ENCODE measurements at regions not wholly inside any gene's neighbourhood (a gene's known extent, or its start where the extent isn't known, plus 50 kb on each side); places are given as distances from the start of the nearest gene placed in this dataset.

DNA sequence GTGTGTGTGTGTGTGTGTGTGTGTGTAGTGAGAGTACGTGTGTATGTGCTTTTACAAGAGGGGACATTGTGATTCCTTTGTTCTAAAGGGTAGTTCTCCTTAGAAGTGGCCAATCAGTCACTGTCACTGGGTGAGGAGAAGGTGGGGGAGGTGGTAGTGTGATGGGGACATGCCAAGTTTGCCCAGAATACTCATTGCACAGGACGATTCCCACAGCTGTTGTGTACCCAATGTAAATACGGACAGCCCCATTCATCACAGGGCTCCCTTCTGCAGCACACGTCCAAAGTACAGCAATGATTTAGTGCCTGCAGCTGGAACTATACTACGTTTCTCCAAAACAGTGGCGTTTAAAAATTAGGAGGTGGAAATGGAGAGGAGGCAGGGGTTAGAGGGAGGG is 287.8 kb downstream of the TLR4 start:
- TF ChIP-seq, protein P1, sequence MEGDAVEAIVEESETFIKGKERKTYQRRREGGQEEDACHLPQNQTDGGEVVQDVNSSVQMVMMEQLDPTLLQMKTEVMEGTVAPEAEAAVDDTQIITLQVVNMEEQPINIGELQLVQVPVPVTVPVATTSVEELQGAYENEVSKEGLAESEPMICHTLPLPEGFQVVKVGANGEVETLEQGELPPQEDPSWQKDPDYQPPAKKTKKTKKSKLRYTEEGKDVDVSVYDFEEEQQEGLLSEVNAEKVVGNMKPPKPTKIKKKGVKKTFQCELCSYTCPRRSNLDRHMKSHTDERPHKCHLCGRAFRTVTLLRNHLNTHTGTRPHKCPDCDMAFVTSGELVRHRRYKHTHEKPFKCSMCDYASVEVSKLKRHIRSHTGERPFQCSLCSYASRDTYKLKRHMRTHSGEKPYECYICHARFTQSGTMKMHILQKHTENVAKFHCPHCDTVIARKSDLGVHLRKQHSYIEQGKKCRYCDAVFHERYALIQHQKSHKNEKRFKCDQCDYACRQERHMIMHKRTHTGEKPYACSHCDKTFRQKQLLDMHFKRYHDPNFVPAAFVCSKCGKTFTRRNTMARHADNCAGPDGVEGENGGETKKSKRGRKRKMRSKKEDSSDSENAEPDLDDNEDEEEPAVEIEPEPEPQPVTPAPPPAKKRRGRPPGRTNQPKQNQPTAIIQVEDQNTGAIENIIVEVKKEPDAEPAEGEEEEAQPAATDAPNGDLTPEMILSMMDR (IDR thresholded peaks at IDR 0.05; ENCODE audit: insufficient read depth, low read length), result no peak
- no peak for TF ChIP-seq POLR2AphosphoS5 (IDR thresholded peaks at IDR 0.05; ENCODE audit: low read depth)
- TF ChIP-seq, protein P2, sequence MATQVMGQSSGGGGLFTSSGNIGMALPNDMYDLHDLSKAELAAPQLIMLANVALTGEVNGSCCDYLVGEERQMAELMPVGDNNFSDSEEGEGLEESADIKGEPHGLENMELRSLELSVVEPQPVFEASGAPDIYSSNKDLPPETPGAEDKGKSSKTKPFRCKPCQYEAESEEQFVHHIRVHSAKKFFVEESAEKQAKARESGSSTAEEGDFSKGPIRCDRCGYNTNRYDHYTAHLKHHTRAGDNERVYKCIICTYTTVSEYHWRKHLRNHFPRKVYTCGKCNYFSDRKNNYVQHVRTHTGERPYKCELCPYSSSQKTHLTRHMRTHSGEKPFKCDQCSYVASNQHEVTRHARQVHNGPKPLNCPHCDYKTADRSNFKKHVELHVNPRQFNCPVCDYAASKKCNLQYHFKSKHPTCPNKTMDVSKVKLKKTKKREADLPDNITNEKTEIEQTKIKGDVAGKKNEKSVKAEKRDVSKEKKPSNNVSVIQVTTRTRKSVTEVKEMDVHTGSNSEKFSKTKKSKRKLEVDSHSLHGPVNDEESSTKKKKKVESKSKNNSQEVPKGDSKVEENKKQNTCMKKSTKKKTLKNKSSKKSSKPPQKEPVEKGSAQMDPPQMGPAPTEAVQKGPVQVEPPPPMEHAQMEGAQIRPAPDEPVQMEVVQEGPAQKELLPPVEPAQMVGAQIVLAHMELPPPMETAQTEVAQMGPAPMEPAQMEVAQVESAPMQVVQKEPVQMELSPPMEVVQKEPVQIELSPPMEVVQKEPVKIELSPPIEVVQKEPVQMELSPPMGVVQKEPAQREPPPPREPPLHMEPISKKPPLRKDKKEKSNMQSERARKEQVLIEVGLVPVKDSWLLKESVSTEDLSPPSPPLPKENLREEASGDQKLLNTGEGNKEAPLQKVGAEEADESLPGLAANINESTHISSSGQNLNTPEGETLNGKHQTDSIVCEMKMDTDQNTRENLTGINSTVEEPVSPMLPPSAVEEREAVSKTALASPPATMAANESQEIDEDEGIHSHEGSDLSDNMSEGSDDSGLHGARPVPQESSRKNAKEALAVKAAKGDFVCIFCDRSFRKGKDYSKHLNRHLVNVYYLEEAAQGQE (IDR thresholded peaks at IDR 0.05; ENCODE audit: insufficient replicate concordance, low read depth), result no peak

Measured in HL-60 (cell line).